GM23338 (cell line): ENCODE measurements at regions not wholly inside any gene's neighbourhood (a gene's known extent, or its start where the extent isn't known, plus 50 kb on each side); places are given as distances from the start of the nearest gene placed in this dataset.

ENCODE experiments used
- ATAC-seq: fragments of 200-7000 bp; cut with Tn5 transposase; 3 replicates; pipeline ENCODE4 v1.9.1; 2020
- DNase-seq: peaks from one replicate; pipeline ENCODE4 v3.0.0-alpha.2; 2015; ENCODE audit warnings: low spot score
- H2AFZ ChIP-seq: fragments of 200-600 bp; sonication (generic); 2 replicates; pipeline ENCODE4 v1.8.0; 2016; ENCODE audit warnings: antibody characterized with exemption, mild to moderate bottlenecking, moderate library complexity
- H3F3A ChIP-seq: fragments of 200-600 bp; sonication (generic); replicated peaks from 2 replicates; pipeline ENCODE4 v1.8.0; 2017; ENCODE audit warnings: antibody characterized with exemption, mixed run types, low read depth
- H3K27ac ChIP-seq: fragments of 200-600 bp; sonication (generic); 2 replicates; pipeline ENCODE4 v1.6.1; 2016; ENCODE audit warnings: low read depth
- H3K27me3 ChIP-seq: fragments of 200-600 bp; sonication (generic); 2 replicates; pipeline ENCODE4 v1.8.0; 2016; ENCODE audit warnings: mild to moderate bottlenecking, mixed run types, moderate library complexity; ENCODE audit not compliant: insufficient read depth
- H3K36me3 ChIP-seq: fragments of 200-600 bp; sonication (generic); 2 replicates; pipeline ENCODE4 v1.8.0; 2016; ENCODE audit warnings: mild to moderate bottlenecking; ENCODE audit not compliant: insufficient read depth
- H3K4me1 ChIP-seq: fragments of 200-600 bp; sonication (generic); 2 replicates; pipeline ENCODE4 v1.8.0; 2016; ENCODE audit warnings: mild to moderate bottlenecking, moderate library complexity; ENCODE audit not compliant: insufficient read depth
- H3K4me2 ChIP-seq: fragments of 200-600 bp; sonication (generic); 2 replicates; pipeline ENCODE4 v1.7.1; 2017; ENCODE audit warnings: mixed run types
- H3K4me3 ChIP-seq: fragments of 200-600 bp; sonication (generic); 2 replicates; pipeline ENCODE4 v1.6.1; 2016; ENCODE audit warnings: mixed run types
- H3K79me2 ChIP-seq: fragments of 200-600 bp; sonication (generic); replicated peaks from 2 replicates; pipeline ENCODE4 v1.8.0; 2017; ENCODE audit warnings: mild to moderate bottlenecking; ENCODE audit not compliant: insufficient read depth
- H3K9me2 ChIP-seq: fragments of 200-600 bp; sonication (generic); 2 replicates; pipeline ENCODE4 v1.8.0; 2017; ENCODE audit not compliant: insufficient read depth
- H4K20me1 ChIP-seq: fragments of 200-600 bp; sonication (generic); replicated peaks from 2 replicates; pipeline ENCODE4 v1.8.0; 2017; ENCODE audit warnings: mild to moderate bottlenecking; ENCODE audit not compliant: insufficient read depth
- H3K27ac Mint-ChIP-seq: 2 replicates; pipeline ENCODE4 v1.8.0; 2020; ENCODE audit warnings: inconsistent platforms, mild to moderate bottlenecking, moderate library complexity, mixed read lengths
- H3K27me3 Mint-ChIP-seq: 3 replicates; pipeline ENCODE4 v1.8.0; 2022; ENCODE audit warnings: low read depth, mild to moderate bottlenecking, moderate library complexity, mixed read lengths, inconsistent platforms; ENCODE audit not compliant: insufficient read depth, poor library complexity
- H3K36me3 Mint-ChIP-seq: 3 replicates; pipeline ENCODE4 v1.8.0; 2021; ENCODE audit warnings: low read depth, mild to moderate bottlenecking, inconsistent platforms, moderate library complexity, mixed read lengths
- H3K4me1 Mint-ChIP-seq: 3 replicates; pipeline ENCODE4 v1.8.0; 2020; ENCODE audit warnings: mild to moderate bottlenecking, inconsistent platforms, mixed read lengths
- H3K4me3 Mint-ChIP-seq: 3 replicates; pipeline ENCODE4 v1.8.0; 2021; ENCODE audit warnings: moderate library complexity, mild to moderate bottlenecking, inconsistent platforms, mixed read lengths
- H3K9me3 Mint-ChIP-seq: 3 replicates; pipeline ENCODE4 v1.8.0; 2020; ENCODE audit warnings: moderate library complexity, mild to moderate bottlenecking, inconsistent platforms, mixed read lengths
- EZH2phosphoT487 ChIP-seq: fragments of 200-600 bp; sonication (generic); IDR thresholded peaks from one replicate; pipeline ENCODE4 v1.8.1; 2018; ENCODE audit warnings: antibody characterized with exemption; ENCODE audit not compliant: unreplicated experiment
- TF ChIP-seq, protein P1 (sequence below): fragments of 250-450 bp; sonication (Bioruptor Pico); IDR thresholded peaks from 2 replicates; pipeline ENCODE4 v1.5.0; 2020; ENCODE audit warnings: mild to moderate bottlenecking, moderate library complexity
- TF ChIP-seq, protein P2 (sequence below), 2 experiments: fragments of 200-600 bp in 1 of 2; sonication (generic) in 1 of 2; conservative IDR thresholded peaks; 2 replicates each; pipeline versions ENCODE4 v1.5.1 to v1.6.1; 2016 to 2017; ENCODE audit warnings: antibody characterized with exemption in 2 of 2, low read depth in 2 of 2, mild to moderate bottlenecking in 2 of 2, moderate library complexity in 1 of 2

DNA sequence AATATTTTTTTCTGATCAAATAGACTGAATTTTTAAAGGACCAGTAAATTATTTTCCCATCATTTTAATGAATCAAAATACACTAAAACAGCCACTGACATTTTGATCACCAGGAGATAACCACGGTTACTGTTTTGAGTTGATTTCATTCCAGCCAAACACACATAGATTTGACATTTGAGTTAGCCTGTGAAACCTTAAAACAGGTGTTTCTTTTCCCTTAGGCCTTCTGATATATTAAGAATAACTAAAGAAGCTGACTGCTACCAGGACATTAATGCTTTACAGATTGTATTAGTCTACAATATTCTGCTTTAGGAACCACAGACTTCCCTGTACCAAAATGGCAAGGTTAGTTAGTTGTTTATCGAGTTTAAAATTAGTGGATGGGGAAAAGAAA lies 193.4 kb downstream of the OMA1 start (continued):
- TF ChIP-seq EZH2phosphoT487, result no peak

DNA sequence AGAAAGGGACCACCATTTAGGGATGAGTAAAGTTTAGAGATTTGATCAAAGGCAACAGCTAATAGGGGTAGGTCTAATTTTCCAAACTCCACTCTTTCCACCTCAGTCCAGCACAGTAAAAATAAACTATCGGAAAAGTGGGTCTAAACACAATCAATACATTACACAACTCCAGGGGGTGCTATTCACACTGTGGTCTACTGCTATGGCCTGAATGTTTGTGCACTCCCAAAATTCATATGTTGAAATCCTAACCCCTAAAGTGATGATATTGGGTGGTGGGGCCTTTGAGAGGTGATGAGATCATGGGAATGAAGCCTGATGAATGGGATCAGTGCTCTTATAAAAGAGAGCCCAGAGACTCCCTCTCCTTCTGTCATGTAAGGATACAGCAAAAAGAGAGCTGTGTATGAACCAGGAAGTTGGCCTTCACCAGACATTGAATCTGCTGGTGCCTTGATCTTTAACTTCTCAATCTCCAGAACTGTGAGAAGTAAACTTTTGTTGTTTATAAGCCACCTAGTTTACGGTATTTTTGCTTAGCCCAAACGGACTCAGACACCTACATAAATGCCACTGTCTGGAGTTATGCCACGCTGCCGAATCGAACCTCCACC lies 193.9 kb downstream of the OMA1 start:
- no peak for ATAC-seq
- H3K27me3 Mint-ChIP-seq, result peaks cover 2% of the 10 kb centered on the region

More for the DNA sequence above, 193.9 kb downstream of the OMA1 start:
- Mint-ChIP-seq H3K4me1 (peaks cover 9% of the 10 kb centered on the region), H3K4me3 (no peak overlapping the region), H3K9me3 (peaks cover 10% of the 10 kb centered on the region), H3K27ac (no peak overlapping the region), H3K36me3 (peaks cover 5% of the 10 kb centered on the region; the same call in 2 of the 3 replicates)
- Histone ChIP-seq H2AFZ (no peak overlapping the region), H3K9me2 (peaks cover 5% of the 10 kb centered on the region; the same call in 1 of the 2 replicates), H3K36me3 (no peaks in the 10 kb centered on the region; the same call in 1 of the 2 replicates), H3K4me1 (peaks cover 7% of the 10 kb centered on the region; the same call in 1 of the 2 replicates), H3K27me3 (no peaks in the 10 kb centered on the region), H3K4me2 (no peak overlapping the region), H4K20me1 (no peaks in the 10 kb centered on the region), H3F3A (no peaks in the 10 kb centered on the region), H3K27ac (no peak overlapping the region), H3K4me3 (no peak overlapping the region), H3K79me2 (no peaks in the 10 kb centered on the region)
- TF ChIP-seq, protein P1, sequence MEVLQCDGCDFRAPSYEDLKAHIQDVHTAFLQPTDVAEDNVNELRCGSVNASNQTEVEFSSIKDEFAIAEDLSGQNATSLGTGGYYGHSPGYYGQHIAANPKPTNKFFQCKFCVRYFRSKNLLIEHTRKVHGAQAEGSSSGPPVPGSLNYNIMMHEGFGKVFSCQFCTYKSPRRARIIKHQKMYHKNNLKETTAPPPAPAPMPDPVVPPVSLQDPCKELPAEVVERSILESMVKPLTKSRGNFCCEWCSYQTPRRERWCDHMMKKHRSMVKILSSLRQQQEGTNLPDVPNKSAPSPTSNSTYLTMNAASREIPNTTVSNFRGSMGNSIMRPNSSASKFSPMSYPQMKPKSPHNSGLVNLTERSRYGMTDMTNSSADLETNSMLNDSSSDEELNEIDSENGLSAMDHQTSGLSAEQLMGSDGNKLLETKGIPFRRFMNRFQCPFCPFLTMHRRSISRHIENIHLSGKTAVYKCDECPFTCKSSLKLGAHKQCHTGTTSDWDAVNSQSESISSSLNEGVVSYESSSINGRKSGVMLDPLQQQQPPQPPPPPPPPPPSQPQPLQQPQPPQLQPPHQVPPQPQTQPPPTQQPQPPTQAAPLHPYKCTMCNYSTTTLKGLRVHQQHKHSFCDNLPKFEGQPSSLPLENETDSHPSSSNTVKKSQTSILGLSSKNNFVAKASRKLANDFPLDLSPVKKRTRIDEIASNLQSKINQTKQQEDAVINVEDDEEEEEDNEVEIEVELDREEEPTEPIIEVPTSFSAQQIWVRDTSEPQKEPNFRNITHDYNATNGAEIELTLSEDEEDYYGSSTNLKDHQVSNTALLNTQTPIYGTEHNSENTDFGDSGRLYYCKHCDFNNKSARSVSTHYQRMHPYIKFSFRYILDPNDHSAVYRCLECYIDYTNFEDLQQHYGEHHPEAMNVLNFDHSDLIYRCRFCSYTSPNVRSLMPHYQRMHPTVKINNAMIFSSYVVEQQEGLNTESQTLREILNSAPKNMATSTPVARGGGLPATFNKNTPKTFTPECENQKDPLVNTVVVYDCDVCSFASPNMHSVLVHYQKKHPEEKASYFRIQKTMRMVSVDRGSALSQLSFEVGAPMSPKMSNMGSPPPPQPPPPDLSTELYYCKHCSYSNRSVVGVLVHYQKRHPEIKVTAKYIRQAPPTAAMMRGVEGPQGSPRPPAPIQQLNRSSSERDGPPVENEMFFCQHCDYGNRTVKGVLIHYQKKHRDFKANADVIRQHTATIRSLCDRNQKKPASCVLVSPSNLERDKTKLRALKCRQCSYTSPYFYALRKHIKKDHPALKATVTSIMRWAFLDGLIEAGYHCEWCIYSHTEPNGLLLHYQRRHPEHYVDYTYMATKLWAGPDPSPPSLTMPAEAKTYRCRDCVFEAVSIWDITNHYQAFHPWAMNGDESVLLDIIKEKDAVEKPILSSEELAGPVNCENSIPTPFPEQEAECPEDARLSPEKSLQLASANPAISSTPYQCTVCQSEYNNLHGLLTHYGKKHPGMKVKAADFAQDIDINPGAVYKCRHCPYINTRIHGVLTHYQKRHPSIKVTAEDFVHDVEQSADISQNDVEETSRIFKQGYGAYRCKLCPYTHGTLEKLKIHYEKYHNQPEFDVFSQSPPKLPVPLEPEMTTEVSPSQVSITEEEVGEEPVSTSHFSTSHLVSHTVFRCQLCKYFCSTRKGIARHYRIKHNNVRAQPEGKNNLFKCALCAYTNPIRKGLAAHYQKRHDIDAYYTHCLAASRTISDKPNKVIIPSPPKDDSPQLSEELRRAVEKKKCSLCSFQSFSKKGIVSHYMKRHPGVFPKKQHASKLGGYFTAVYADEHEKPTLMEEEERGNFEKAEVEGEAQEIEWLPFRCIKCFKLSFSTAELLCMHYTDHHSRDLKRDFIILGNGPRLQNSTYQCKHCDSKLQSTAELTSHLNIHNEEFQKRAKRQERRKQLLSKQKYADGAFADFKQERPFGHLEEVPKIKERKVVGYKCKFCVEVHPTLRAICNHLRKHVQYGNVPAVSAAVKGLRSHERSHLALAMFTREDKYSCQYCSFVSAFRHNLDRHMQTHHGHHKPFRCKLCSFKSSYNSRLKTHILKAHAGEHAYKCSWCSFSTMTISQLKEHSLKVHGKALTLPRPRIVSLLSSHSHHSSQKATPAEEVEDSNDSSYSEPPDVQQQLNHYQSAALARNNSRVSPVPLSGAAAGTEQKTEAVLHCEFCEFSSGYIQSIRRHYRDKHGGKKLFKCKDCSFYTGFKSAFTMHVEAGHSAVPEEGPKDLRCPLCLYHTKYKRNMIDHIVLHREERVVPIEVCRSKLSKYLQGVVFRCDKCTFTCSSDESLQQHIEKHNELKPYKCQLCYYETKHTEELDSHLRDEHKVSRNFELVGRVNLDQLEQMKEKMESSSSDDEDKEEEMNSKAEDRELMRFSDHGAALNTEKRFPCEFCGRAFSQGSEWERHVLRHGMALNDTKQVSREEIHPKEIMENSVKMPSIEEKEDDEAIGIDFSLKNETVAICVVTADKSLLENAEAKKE, result no peak
- TF ChIP-seq, protein P2, sequence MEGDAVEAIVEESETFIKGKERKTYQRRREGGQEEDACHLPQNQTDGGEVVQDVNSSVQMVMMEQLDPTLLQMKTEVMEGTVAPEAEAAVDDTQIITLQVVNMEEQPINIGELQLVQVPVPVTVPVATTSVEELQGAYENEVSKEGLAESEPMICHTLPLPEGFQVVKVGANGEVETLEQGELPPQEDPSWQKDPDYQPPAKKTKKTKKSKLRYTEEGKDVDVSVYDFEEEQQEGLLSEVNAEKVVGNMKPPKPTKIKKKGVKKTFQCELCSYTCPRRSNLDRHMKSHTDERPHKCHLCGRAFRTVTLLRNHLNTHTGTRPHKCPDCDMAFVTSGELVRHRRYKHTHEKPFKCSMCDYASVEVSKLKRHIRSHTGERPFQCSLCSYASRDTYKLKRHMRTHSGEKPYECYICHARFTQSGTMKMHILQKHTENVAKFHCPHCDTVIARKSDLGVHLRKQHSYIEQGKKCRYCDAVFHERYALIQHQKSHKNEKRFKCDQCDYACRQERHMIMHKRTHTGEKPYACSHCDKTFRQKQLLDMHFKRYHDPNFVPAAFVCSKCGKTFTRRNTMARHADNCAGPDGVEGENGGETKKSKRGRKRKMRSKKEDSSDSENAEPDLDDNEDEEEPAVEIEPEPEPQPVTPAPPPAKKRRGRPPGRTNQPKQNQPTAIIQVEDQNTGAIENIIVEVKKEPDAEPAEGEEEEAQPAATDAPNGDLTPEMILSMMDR (conservative IDR thresholded peaks at IDR 0.05; ENCODE audit: low read depth in 2 of 2), result peak; percentile 43 to 46
- DNase-seq, result no peak
